Gastrocnemius medialis (tissue), 4 donors: ENCODE measurements at regions not wholly inside any gene's neighbourhood (a gene's known extent, or its start where the extent isn't known, plus 50 kb on each side); places are given as distances from the start of the nearest gene placed in this dataset.

Experiments used
- ATAC-seq, 2 donors: fragments of 150-250 bp; one replicate each; pipeline ENCODE4 v1.9.1; 2016
- DNase-seq, 2 donors: peaks; one replicate each; pipeline ENCODE4 v3.0.0-alpha.2; 2019
- H3K27ac ChIP-seq, 4 donors: fragments of 200-600 bp; sonication (generic); 1 replicate in 1 of 4; 2 replicates in 3 of 4; pipeline ENCODE4 v1.5.1; 2016 to 2018; ENCODE audit warnings: mild to moderate bottlenecking in 2 of 4, moderate library complexity in 1 of 4
- H3K27me3 ChIP-seq, 3 donors: fragments of 200-600 bp; sonication (generic) in 2 of 3; 1 replicate in 1 of 3; 2 replicates in 2 of 3; pipeline versions ENCODE4 v1.5.1 to v1.6.0; 2016 to 2019; ENCODE audit warnings: mild to moderate bottlenecking in 1 of 3, moderate library complexity in 1 of 3
- H3K36me3 ChIP-seq, 2 donors: fragments of 200-600 bp; sonication (generic) in 1 of 2; one replicate each; pipeline ENCODE4 v1.5.1; 2017 to 2018
- H3K4me1 ChIP-seq, 2 donors: fragments of 200-600 bp; sonication (generic) in 1 of 2; one replicate each; pipeline ENCODE4 v1.5.1; 2016 to 2017; ENCODE audit warnings: mild to moderate bottlenecking in 2 of 2
- H3K4me3 ChIP-seq, 4 donors: fragments of 200-600 bp; sonication (generic) in 3 of 4; 1 replicate in 1 of 4; 2 replicates in 3 of 4; pipeline ENCODE4 v1.5.1; 2016 to 2019; ENCODE audit warnings: mild to moderate bottlenecking in 2 of 4
- H3K9me3 ChIP-seq, 3 donors: fragments of 200-600 bp; sonication (generic) in 2 of 3; 1 replicate in 1 of 3; 2 replicates in 2 of 3; pipeline ENCODE4 v1.5.1; 2016 to 2019
- POLR2A ChIP-seq, 2 donors: fragments of 450-650 bp; IDR thresholded peaks; one replicate each; pipeline ENCODE4 v1.6.1; 2017; ENCODE audit warnings: antibody characterized with exemption in 2 of 2, mild to moderate bottlenecking in 2 of 2, moderate library complexity in 2 of 2
- in situ Hi-C, 4 donors: fragments of 200-750 bp; cut with MboI; loops; one replicate each; pipeline versions ENCODE4 v1.15.0 to v1.8.0; 2017; ENCODE audit warnings: low sequenced_read_pairs in 4 of 4
- intact Hi-C: fragments of 100-400 bp; cut with DNase I; formaldehyde crosslinking; loops from one replicate; pipeline ENCODE4 v1.15.1; 2023; ENCODE audit warnings: low total_unique reads
- TF ChIP-seq, protein P1 (sequence below), 5 experiments: fragments of 450-650 bp in 3 of 5; fragments of 200-600 bp in 2 of 5; sonication (generic) in 2 of 5; IDR thresholded peaks in 4 of 5; conservative IDR thresholded peaks in 1 of 5; 1 replicate in 4 of 5; 2 replicates in 1 of 5; pipeline ENCODE4 v1.5.1; 2016 to 2019; ENCODE audit warnings: antibody characterized with exemption in 5 of 5, mild to moderate bottlenecking in 3 of 5, moderate library complexity in 3 of 5

DNA sequence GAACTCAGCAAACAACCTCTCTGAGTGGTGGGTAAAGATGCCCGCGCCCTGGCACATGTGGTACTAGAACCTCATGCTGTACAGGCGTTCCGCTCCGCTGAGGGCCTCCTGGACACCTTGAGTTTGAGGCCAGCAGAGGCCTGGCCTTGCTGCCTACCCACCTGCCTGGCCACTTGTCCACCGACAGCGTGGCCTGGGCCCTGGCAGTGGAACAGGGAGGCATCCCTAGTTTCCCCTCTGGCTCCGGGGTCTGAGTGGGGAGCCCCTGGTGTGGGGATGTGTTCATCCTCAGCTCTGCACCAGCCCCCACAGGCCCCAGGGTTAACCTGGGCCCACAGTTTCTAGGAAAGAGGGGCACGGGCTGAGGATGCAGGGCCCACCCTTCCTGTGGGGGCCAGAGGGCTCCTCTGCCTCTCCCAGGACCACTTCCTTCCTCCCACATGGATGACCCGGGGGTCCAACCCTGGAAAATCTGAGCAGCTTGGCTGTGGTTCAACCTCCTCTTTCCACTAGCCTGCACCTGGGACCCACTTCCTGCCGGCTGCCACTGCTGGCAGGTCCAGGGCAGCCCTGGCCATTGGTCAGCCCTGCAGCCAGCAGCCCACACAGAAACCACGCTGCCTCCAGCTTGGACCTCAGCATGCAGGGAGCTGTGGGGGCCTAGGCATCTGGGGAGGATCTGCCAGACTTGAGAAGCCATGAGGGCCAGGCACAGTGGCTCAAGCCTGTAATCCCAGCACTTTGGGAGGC, 53.3 kb upstream of the COL18A1 start:
- in situ Hi-C loops (no loop called here), intact Hi-C loops (no loop called here)
- Histone ChIP-seq H3K27me3 (peaks cover 0 to 10% (median 1%) of the 10 kb centered on the region in 3 donors), H3K4me1 (peaks cover 5 to 20% of the 10 kb centered on the region in 2 donors), H3K4me3 (no peak overlapping the region), H3K27ac (no peak overlapping the region), H3K36me3 (no peaks in the 10 kb centered on the region), H3K9me3 (no peaks in the 10 kb centered on the region)
- TF ChIP-seq POLR2A (IDR thresholded peaks at IDR 0.05) = no peak
- TF ChIP-seq, protein P1, sequence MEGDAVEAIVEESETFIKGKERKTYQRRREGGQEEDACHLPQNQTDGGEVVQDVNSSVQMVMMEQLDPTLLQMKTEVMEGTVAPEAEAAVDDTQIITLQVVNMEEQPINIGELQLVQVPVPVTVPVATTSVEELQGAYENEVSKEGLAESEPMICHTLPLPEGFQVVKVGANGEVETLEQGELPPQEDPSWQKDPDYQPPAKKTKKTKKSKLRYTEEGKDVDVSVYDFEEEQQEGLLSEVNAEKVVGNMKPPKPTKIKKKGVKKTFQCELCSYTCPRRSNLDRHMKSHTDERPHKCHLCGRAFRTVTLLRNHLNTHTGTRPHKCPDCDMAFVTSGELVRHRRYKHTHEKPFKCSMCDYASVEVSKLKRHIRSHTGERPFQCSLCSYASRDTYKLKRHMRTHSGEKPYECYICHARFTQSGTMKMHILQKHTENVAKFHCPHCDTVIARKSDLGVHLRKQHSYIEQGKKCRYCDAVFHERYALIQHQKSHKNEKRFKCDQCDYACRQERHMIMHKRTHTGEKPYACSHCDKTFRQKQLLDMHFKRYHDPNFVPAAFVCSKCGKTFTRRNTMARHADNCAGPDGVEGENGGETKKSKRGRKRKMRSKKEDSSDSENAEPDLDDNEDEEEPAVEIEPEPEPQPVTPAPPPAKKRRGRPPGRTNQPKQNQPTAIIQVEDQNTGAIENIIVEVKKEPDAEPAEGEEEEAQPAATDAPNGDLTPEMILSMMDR (IDR thresholded peaks at IDR 0.05 in 4 of 5, conservative IDR thresholded peaks at IDR 0.05 in 1 of 5) = no peak
- no peak for ATAC-seq
- no peak for DNase-seq

DNA sequence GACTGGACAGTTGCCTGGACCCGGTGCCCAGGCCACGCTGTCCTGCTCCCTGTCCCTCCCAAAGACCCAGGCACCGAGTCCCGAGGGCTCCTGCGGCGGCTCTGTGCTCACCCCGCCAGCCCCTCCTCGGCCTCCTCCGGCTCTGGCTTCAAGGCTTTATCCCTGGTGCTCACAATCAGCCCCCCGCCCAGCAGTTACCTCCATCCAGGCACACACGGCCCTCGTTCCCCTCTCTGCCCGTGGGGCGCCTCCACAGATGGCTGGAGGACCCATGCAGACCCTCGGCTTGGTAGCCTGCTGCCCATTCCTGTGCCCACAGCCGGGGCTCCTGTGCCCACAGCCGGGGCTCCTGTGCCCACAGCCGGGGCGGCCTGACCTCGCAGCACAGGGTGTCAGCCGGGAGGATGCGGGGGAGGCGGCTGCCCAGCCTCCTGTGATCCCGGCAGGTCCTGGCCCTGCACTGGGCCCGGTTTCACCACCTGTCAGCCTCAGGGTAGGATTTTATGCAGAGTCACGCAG, 52.3 kb upstream of the COL18A1 start:
- intact Hi-C loops = no loop called here
- H3K9me3 ChIP-seq = no peaks in the 10 kb centered on the region
- H3K4me1 ChIP-seq = peaks cover 7 to 28% of the 10 kb centered on the region in 2 donors

DNA sequence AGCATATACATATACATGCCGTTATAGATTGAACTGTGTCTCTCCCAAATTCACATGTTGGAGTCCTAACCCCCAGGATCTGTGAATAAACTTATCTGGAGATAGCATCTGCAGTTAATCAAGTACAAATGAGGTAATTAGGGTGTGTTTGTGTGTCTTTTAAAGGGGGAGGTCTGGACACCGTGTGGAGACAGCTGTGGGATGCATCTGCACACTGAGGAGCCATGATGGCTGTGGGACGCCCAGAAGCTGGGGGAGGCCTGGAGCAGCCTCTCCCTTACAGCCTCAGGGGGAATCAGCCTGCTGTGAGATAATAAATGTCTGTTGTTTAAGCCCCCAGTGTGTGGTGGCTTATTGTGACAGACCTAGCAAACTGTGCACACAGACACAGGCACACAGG, 51.8 kb upstream of the COL18A1 start:
- no peak for ATAC-seq
- intact Hi-C loops = no loop called here
- in situ Hi-C loops = no loop called here
- TF ChIP-seq, protein P1 (IDR thresholded peaks at IDR 0.05 in 4 of 5, conservative IDR thresholded peaks at IDR 0.05 in 1 of 5) = no peak
- TF ChIP-seq POLR2A (IDR thresholded peaks at IDR 0.05) = no peak
- H3K27ac ChIP-seq = no peak overlapping the region
- no peaks in the 10 kb centered on the region for H3K9me3 ChIP-seq
- no peak overlapping the region for H3K4me3 ChIP-seq
- H3K36me3 ChIP-seq = no peaks in the 10 kb centered on the region
- no peaks in the 10 kb centered on the region for H3K27me3 ChIP-seq
- peaks cover 12 to 33% of the 10 kb centered on the region in 2 donors for H3K4me1 ChIP-seq
- no peak for DNase-seq

More for the DNA sequence above, 52.3 kb upstream of the COL18A1 start:
- H3K4me3 ChIP-seq = no peak overlapping the region
- H3K27me3 ChIP-seq = peaks cover 0 to 2% (median 0%) of the 10 kb centered on the region in 3 donors
- in situ Hi-C loops = no loop called here
- TF ChIP-seq, protein P1 (IDR thresholded peaks at IDR 0.05 in 4 of 5, conservative IDR thresholded peaks at IDR 0.05 in 1 of 5) = no peak
- TF ChIP-seq POLR2A (IDR thresholded peaks at IDR 0.05) = no peak
- no peak overlapping the region for H3K27ac ChIP-seq
- DNase-seq (no peak), ATAC-seq (no peak)
- H3K36me3 ChIP-seq = no peaks in the 10 kb centered on the region

DNA sequence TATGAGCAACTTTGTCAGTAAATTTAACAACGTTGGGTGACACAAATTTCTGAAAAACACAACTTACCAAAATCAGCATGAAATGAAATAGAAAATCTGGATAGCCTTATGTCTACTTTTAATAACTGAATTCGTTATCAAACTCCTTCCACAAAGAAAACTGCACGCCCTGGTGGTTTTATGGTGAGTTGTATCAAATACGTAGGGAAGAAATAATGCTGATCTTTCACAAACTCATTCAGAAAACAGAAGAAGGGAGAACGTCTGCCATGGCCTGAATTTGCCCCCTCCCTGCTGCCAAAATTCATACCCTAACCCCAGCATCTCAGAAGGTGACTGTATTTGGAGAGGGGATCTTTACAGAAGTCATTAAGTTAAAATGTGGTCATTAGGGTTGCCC, 50.0 kb upstream of the COL18A1 start:
- H3K9me3 ChIP-seq = no peaks in the 10 kb centered on the region
- H3K4me3 ChIP-seq = no peak overlapping the region
- TF ChIP-seq, protein P1 (IDR thresholded peaks at IDR 0.05 in 4 of 5, conservative IDR thresholded peaks at IDR 0.05 in 1 of 5) = no peak
- no peak for TF ChIP-seq POLR2A (IDR thresholded peaks at IDR 0.05)
- ATAC-seq = no peak
- H3K4me1 ChIP-seq = peaks cover 17 to 38% of the 10 kb centered on the region in 2 donors
- DNase-seq = no peak
- peak overlapping the region in 3 of 4 donors; percentile 14 to 84 (median 53) for H3K27ac ChIP-seq
- no peaks in the 10 kb centered on the region for H3K36me3 ChIP-seq
- intact Hi-C loops = no loop called here
- in situ Hi-C loops = no loop called here
- H3K27me3 ChIP-seq = no peaks in the 10 kb centered on the region
